ENCODE measurements at regions not wholly inside any gene's neighbourhood (a gene's known extent, or its start where the extent isn't known, plus 50 kb on each side); places are given as distances from the start of the nearest gene placed in this dataset.

GRCh38 chr1:232192781-232193450 is 437.0 kb downstream of the SIPA1L2 start:
- TF ChIP-seq, protein P1, sequence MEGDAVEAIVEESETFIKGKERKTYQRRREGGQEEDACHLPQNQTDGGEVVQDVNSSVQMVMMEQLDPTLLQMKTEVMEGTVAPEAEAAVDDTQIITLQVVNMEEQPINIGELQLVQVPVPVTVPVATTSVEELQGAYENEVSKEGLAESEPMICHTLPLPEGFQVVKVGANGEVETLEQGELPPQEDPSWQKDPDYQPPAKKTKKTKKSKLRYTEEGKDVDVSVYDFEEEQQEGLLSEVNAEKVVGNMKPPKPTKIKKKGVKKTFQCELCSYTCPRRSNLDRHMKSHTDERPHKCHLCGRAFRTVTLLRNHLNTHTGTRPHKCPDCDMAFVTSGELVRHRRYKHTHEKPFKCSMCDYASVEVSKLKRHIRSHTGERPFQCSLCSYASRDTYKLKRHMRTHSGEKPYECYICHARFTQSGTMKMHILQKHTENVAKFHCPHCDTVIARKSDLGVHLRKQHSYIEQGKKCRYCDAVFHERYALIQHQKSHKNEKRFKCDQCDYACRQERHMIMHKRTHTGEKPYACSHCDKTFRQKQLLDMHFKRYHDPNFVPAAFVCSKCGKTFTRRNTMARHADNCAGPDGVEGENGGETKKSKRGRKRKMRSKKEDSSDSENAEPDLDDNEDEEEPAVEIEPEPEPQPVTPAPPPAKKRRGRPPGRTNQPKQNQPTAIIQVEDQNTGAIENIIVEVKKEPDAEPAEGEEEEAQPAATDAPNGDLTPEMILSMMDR (IDR thresholded peaks at IDR 0.05; ENCODE audit: insufficient read depth, low read depth, low read length), result no peak
- peak; percentile 16 for DNase-seq (ENCODE audit: low read depth)
- H3K4me3 ChIP-seq (ENCODE audit: low read depth, low read length), result no peak overlapping the region

- no peak for DNase-seq (ENCODE audit: low read depth)
- no peak overlapping the region for H3K4me3 ChIP-seq (ENCODE audit: low read depth, low read length)
- TF ChIP-seq, protein P1 (IDR thresholded peaks at IDR 0.05; ENCODE audit: insufficient read depth, low read depth, low read length), result no peak
Measured at GRCh38 chr1:232191560-232191959, 438.4 kb downstream of the SIPA1L2 start.

DNA sequence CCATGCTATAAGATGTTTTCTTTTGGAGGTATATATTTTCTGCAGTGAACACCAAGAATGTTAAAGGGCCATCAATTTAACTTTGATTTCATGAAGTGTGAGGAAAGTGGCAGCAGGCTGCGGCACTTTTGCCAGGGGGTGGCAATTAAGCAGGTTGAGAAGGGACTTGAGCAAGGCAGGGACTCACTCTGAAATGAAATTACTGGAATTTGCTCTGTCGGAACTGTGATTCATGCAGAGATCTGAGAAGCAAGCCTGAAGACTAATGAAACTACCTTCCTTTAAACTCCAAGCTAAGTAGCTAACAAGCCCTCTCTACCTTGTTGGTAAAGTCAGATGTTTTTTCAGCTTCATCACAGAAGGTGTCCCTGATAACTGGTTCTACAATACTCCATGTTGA is 441.6 kb downstream of the SIPA1L2 start:
- no peak overlapping the region for H3K4me3 ChIP-seq (ENCODE audit: low read depth, low read length)
- TF ChIP-seq, protein P1 (IDR thresholded peaks at IDR 0.05; ENCODE audit: insufficient read depth, low read depth, low read length), result no peak
- DNase-seq (ENCODE audit: low read depth), result no peak

GRCh38 chr1:232186931-232187330 is 443.0 kb downstream of the SIPA1L2 start:
- TF ChIP-seq, protein P1 (IDR thresholded peaks at IDR 0.05; ENCODE audit: insufficient read depth, low read depth, low read length), result no peak
- DNase-seq (ENCODE audit: low read depth), result no peak
- H3K4me3 ChIP-seq (ENCODE audit: low read depth, low read length), result no peak overlapping the region

DNA sequence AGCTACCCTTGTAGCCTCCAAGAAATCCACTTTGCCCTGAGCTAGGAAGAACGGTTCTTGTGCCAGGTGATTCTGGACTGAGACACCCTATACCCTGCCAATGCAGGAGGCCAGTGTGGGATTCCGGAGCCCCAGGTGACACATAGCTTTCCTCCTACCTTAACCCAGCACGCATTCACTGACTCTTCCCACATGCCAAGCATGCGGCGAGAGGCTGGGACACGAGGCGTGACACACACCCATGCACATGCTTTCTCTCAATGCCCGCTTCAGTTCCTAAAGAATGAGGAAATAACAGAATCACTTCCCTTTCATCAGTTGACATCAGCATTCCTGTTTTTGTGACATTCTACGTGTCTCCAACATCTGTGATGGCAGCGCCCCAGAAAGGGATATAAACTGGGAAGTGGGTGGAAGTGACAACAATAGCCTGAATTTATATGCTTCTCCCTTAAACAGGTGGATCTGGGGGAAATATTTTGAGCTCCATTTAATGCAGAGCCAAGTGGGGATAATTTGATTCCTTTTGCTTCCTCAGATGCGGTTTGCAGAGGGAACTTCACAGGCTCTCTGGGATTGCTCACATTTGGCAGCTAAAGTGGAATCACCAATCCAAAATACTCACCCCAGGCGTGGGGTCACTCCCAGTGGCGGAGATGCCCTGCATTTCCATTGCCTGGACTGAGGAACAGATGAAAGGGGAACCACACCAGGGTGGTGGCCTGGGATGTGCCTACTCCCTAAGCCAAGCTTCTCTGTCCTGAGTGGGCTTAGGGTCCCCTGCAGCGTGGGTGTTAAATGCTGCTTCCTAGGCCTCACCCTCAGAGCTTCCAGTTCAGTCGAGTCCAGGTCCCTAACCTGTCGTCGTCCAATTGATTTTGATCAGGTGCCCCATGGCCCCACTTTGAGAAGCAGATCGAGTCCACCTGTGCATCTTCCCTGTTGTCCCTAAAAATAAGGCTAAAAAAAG is 445.1 kb downstream of the SIPA1L2 start:
- DNase-seq (ENCODE audit: low read depth), result no peak
- H3K4me3 ChIP-seq (ENCODE audit: low read depth, low read length), result no peak overlapping the region
- TF ChIP-seq, protein P1 (IDR thresholded peaks at IDR 0.05; ENCODE audit: insufficient read depth, low read depth, low read length), result no peak

- DNase-seq (ENCODE audit: low read depth), result no peak
- H3K4me3 ChIP-seq (ENCODE audit: low read depth, low read length), result no peak overlapping the region
- TF ChIP-seq, protein P1 (IDR thresholded peaks at IDR 0.05; ENCODE audit: insufficient read depth, low read depth, low read length), result no peak
Measured at GRCh38 chr1:232183802-232184201, 446.1 kb downstream of the SIPA1L2 start.
